NCI-H187 treated with DMSO at 0.1 percent for 48 hours (cell line): ENCODE measurements at regions not wholly inside any gene's neighbourhood (a gene's known extent, or its start where the extent isn't known, plus 50 kb on each side); places are given as distances from the start of the nearest gene placed in this dataset.
"Not testable (repeated sequence)": the region's sequence is repeated elsewhere in the genome, so short reads cannot be mapped to it uniquely, and the experiment has no call there.

Source experiments
- DNase-seq: peaks from one replicate; lab custom pipeline; 2025; lab: John Stamatoyannopoulos, UW

GRCh38 chr3:154668187-154668586, 238.2 kb upstream of the GPR149 start:
- no peak for DNase-seq

GRCh38 chr3:154666542-154666941, 236.6 kb upstream of the GPR149 start:
- DNase-seq = no peak

GRCh38 chr3:154664714-154665113, 234.7 kb upstream of the GPR149 start:
- no peak for DNase-seq

- no peak for DNase-seq
These were observed 232.9 kb upstream of the GPR149 start for GRCh38 chr3:154662851-154663250.

GRCh38 chr3:154660811-154661210, 230.8 kb upstream of the GPR149 start:
- DNase-seq = no peak

DNA sequence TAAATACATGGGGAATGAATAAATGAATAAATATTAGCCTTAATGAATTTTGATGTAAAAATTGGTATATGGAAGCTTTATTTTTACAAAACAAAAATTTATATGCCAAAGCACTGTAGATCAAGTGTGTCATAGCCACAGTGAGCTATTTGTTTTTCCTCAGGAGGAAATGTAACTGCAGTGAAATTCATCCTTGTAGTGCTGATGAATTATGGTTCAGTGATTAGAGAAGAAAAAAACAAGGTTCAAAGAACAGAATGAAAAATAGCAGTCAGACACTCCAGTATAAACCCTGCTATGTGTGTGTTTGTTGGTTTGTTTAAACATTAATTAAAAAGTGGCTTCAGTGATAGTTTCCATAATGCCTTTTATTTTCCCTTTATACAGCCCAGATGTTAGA, 228.0 kb upstream of the GPR149 start:
- DNase-seq = no peak

- no peak for DNase-seq
These were observed 227.2 kb upstream of the GPR149 start for GRCh38 chr3:154657218-154657617.

DNA sequence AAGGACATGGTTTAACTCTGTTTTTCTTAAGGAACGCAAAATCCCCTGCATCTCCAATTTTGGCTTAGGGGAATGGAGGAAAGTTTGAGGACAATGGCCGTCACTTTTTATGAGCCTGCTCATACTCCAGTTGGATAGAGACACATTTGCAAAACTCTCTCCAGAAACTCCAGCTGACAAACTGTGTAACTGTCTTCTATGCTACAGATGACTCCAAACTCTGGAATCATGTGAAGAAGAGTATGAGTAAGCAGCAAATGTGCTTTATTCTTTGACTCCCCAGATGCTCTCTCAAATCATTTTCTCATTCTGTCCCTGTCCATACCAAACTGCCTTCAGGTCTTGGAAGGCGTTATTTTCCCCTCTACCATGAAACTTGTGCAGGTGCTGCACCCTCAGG, 226.5 kb upstream of the GPR149 start:
- DNase-seq = no peak

- no peak for DNase-seq
These were observed 212.2 kb upstream of the GPR149 start for GRCh38 chr3:154642145-154642544.

DNA sequence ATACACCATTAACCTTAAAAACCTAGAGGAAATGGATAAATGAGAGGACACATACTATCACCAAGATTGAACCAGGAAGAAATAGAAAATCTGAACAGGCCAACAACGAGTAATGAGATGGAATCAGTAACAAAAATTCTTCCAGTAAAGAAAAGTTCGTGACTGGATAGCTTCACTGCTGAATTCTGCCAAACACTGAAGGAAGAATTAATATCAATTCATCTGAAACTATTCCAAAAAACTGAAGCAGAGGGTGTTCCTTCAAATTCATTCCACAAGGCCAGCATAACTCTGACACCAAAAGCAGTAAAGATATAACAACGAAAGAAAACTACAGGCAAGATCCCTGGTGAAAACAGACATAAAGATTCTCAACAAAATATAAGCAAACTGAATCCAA, 195.8 kb upstream of the GPR149 start:
- DNase-seq = no peak

GRCh38 chr3:154619621-154620020, 189.6 kb upstream of the GPR149 start:
- not testable (repeated sequence) for DNase-seq

DNA sequence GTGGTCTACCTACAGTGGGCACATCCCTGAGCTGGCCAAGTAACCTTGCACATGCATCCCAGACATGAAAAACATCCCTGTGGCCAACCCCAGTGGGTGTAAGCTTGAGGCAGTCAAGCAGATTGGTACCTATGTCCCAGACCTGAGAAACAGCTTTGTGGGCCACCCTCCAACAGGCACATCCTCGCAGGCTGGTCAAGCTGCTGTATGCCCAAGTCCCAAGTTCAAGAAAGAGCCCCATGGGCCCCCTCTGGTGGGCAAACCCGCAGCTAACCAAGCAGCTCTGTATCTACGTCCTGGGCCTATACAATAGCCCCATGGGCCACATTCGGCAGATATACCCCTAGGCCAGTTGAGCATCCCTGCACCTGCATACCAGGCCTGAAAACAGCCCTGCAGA, 186.3 kb upstream of the GPR149 start:
- DNase-seq = no peak

DNA sequence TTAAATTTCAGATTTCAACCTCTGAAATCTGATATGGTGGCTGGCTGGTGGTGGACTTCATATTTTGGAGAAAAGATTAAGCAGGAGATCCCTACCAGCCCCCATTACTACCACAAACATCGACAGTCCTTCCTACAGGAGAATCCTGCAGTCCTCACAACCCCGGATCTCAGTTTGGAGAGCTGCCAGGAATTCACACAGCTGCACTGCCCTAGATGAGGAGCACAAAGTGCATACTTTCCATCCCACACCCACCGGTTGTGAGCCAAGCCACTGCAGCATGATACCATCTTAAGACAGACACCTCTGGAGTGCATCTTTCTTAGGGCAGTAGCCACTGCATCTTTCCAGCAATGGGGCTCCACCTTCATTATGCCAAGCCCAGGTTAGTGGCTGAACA, 185.5 kb upstream of the GPR149 start:
- no peak for DNase-seq

DNA sequence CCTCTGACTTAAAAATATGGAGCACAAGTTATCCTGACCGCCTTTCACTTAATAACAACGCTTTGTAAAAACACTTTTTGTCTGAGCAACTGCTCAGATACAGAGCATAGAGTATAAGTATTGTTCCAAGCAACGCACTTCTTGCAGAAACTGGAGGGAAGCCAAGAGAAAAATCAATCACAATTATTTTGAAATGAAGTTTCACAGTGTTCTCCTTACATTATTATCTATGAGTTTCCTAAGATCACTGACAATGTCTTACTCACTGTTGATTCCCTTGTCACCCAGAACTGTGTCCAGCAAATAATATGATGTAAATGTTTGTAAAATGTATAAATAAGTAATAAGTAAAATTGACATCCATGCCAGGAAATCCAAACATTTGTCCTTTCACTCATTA, 184.6 kb upstream of the GPR149 start:
- no peak for DNase-seq

DNA sequence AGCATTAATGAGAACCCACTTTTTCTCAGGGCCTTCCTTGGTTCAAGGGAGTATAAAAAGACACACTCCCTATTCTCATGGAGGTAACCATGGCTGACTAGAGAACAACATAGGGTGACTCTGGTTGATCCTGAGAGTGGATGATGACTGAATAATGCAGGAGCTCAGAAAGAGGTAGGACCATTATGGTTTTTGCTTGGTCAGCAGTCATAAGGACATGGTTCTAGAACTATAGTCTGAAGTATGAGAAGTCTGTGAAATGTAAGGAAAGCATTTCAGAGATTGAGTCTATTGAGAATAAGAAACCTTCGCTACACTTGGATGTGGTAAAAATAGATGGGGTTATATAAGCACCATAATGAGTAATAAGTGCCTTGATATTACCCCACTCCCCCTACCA, 184.1 kb upstream of the GPR149 start:
- no peak for DNase-seq

- no peak for DNase-seq
These were observed 172.3 kb upstream of the GPR149 start for GRCh38 chr3:154602241-154602640.

- DNase-seq = no peak
These were observed 168.2 kb upstream of the GPR149 start for GRCh38 chr3:154598166-154598565.

DNA sequence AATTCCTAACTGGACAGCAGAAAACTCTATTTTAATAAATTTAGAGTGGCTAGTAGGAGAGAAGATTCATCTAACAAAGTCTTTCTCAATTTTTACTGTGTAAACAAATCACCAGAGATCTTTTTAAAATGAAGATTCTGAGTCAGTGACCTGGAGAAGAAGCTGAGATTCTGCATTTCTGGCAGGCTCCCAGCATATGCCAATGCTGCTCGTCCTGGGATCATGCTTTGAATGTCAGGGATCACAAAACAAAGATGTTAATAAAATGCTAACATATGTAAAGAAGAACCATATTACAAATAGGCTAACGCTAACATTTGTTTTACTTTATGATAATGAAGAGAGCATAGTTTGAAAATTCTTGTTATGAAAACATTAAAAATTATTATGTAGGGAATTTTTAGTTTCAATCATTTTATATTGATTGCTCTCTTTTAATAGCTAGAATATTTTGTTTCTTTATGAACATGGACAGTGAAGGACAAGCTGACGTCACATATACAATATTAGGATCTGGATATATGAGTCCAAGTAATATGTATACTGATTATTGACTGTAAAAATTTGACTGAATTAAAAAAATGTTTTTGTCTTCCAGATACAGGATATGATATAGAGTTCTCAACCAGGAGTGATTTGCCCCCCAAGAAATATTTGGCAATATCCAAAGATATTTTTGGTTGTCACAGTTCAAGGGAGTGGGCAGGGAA, 160.8 kb upstream of the GPR149 start:
- DNase-seq = no peak

GRCh38 chr3:154588831-154589230, 158.8 kb upstream of the GPR149 start:
- no peak for DNase-seq

- DNase-seq = no peak
These were observed 155.0 kb upstream of the GPR149 start for GRCh38 chr3:154584974-154585373.

DNA sequence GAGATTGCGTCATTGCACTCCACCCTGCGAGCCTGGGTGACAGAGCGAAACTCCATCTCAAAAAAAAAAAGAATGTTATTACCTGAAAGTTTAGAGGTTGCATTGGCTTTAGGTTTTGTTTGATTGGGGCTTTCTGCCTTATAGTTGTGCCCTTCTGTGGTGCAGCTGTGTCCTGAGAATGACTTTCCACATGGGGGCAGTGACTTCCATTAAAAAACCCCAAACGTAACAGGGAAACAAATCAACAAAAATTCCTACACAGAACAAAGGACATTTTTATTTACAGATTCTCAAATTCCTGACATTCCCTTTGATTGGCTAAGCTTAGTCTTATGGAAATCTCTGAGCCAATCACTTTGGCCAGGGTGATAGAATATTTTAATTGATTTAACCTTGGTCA, 154.1 kb upstream of the GPR149 start:
- no peak for DNase-seq

DNA sequence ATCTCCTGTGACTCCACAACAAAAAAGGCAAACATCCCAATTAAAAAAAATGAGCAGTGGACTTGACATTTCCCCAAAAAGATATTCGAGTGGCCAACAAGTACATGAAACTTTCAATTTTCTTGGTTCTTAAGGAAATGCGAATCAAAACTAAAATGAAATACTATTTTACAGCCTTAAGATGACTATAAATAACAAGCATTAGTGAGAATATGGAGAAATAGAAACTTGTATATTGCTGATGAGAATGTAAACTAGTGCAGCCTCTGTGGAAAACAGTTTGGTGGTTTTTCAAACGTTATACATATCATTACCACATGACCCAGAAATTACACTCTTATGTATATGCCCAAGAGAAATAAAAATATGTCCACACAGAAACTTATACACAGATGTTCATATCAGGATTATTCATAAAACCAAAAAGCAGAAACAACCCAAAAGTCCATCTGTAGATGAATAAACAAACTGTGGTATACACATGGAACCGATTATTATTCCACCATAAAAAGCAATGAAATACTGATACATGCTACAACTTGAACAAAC, 153.2 kb upstream of the GPR149 start:
- no peak for DNase-seq

GRCh38 chr3:154582501-154582900, 152.5 kb upstream of the GPR149 start:
- no peak for DNase-seq

GRCh38 chr3:154571553-154572226, 141.7 kb upstream of the GPR149 start:
- DNase-seq = peak; percentile 37
